ENCODE measurements at regions not wholly inside any gene's neighbourhood (a gene's known extent, or its start where the extent isn't known, plus 50 kb on each side); places are given as distances from the start of the nearest gene placed in this dataset.

DNA sequence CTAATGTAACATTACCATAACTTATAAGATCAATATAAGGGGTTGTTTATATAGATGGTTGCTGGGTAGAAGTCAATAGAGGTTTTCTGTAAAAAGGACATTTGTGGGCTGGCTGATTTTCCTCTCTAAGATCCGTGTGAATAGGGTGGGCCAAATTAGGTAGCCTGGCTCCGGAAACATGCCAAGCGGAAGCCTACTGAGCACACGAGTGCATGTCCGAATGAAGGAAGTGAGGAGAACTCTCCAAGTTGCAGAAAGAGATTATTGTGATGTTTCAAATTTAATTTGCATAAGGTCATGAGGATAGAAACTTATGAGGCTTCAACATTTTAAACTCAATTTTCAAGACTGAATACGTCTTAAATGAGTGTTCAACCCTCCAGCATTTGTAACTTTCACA is 356.7 kb downstream of the SNAPC1 start:
- no peak for DNase-seq (ENCODE audit: low spot score in 2 of 2)
- no peaks in the 10 kb centered on the region for H3K36me3 ChIP-seq
- WGBS, 2 donors = 69 to 70% methylated on average over 6 of the region's 6 CpGs
- H3K4me1 ChIP-seq = peaks cover 0 to 15% (median 6%) of the 10 kb centered on the region in 4 donors
- peaks cover 0 to 80% of the 10 kb centered on the region in 2 donors for H3K27me3 ChIP-seq
- no peak overlapping the region for H3K27ac ChIP-seq
- H3K4me3 ChIP-seq = no peak overlapping the region
- H3K9me3 ChIP-seq = no peaks in the 10 kb centered on the region
- TF ChIP-seq, protein P1, sequence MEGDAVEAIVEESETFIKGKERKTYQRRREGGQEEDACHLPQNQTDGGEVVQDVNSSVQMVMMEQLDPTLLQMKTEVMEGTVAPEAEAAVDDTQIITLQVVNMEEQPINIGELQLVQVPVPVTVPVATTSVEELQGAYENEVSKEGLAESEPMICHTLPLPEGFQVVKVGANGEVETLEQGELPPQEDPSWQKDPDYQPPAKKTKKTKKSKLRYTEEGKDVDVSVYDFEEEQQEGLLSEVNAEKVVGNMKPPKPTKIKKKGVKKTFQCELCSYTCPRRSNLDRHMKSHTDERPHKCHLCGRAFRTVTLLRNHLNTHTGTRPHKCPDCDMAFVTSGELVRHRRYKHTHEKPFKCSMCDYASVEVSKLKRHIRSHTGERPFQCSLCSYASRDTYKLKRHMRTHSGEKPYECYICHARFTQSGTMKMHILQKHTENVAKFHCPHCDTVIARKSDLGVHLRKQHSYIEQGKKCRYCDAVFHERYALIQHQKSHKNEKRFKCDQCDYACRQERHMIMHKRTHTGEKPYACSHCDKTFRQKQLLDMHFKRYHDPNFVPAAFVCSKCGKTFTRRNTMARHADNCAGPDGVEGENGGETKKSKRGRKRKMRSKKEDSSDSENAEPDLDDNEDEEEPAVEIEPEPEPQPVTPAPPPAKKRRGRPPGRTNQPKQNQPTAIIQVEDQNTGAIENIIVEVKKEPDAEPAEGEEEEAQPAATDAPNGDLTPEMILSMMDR (IDR thresholded peaks at IDR 0.05) = no peak
- no peak for TF ChIP-seq POLR2A (IDR thresholded peaks at IDR 0.05)
- no peak for TF ChIP-seq EP300 (IDR thresholded peaks at IDR 0.05)

DNA sequence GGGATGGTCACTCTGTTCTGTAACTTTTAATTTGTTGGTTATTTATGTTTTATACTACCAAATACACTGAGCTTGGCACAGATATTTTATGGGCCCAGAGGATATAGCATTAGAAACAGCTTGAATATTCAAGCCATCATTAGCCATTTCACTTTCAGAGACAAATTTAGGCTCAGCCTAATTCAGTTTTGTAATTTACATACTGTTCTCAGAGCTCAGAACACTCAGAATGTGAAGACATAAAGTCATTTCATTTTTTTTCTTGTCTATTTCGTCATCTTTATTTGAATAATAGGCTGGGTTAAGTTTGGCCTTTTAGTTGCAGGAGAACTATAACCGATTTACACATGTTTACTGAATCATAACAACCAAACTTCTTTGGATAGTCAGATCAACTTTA is 361.7 kb downstream of the SNAPC1 start:
- no peaks in the 10 kb centered on the region for H3K36me3 ChIP-seq
- no peaks in the 10 kb centered on the region for H3K9me3 ChIP-seq
- peaks cover 0 to 54% of the 10 kb centered on the region in 2 donors for H3K27me3 ChIP-seq
- no peak for DNase-seq (ENCODE audit: low spot score in 2 of 2)
- WGBS, 2 donors = 66 to 75% methylated on average over 2 of the region's 2 CpGs
- H3K4me3 ChIP-seq = no peak overlapping the region
- TF ChIP-seq POLR2A (IDR thresholded peaks at IDR 0.05) (no peak), EP300 (IDR thresholded peaks at IDR 0.05) (no peak)
- H3K27ac ChIP-seq = no peak overlapping the region
- peaks cover 0 to 3% (median 0%) of the 10 kb centered on the region in 4 donors for H3K4me1 ChIP-seq

DNA sequence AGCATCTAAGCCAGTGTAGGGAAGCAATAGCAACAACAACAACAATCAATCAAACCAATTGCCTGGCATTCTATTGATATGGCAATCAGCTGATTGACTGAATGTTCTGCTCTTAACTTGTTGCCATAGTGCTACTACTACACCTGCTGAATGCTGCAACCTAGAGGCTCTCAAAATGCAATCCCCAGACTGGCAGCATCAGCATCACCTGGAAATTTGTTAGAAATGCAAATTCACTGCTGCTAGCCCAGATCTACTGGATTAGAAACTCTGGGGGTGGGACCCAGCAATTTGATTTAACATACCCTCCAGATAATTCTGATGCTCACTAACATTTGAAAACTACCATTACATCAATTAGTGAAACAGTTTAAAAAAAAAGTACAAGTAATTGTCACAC is 363.6 kb downstream of the SNAPC1 start:
- DNase-seq (ENCODE audit: low spot score in 2 of 2) = no peak
- H3K27me3 ChIP-seq = peaks cover 0 to 36% of the 10 kb centered on the region in 2 donors
- TF ChIP-seq, protein P1 (IDR thresholded peaks at IDR 0.05) = no peak
- TF ChIP-seq POLR2A (IDR thresholded peaks at IDR 0.05) (no peak), EP300 (IDR thresholded peaks at IDR 0.05) (no peak)

DNA sequence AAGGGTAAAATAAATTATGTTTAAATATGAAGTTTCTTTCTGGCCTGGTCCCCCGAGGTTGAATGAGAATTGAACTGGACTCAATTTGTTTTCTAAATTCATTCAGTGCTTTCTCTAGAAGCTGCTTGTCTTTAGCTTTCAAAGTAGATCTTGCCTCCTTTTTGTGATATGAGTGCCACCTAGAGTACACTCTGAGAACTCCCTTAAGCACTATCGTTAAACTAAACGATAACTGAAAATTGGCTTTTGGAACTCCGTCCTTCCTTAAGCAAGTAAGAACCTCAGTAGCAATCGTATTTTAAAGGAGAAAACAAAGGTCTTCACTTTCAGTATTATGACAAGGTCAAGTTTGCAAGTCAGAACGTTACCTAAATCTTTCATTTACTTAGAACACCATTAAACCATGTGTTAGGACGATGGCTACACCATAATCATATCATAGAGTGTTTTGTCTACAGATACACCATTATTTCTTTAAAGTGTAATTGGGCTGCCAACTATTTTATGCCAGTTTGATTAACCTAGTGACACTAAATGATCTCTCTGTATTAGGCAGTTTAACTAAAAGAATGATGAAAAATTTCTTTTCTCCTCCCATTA is 364.8 kb downstream of the SNAPC1 start:
- Histone ChIP-seq H3K36me3 (no peaks in the 10 kb centered on the region), H3K27me3 (peaks cover 0 to 25% of the 10 kb centered on the region in 2 donors), H3K4me1 (peaks cover 0 to 3% (median 0%) of the 10 kb centered on the region in 4 donors), H3K9me3 (no peaks in the 10 kb centered on the region), H3K4me3 (no peak overlapping the region), H3K27ac (no peak overlapping the region)
- TF ChIP-seq, protein P1 (IDR thresholded peaks at IDR 0.05) = peak; percentile 52 to 58 (median 55)
- TF ChIP-seq POLR2A (IDR thresholded peaks at IDR 0.05) = no peak
- no peak for TF ChIP-seq EP300 (IDR thresholded peaks at IDR 0.05)
- WGBS, 2 donors = 10 to 13% methylated on average over 7 of the region's 7 CpGs
- peak in 1 of 2 donors; percentile 31 for DNase-seq (ENCODE audit: low spot score in 2 of 2)

More for the DNA sequence above, 363.6 kb downstream of the SNAPC1 start:
- Histone ChIP-seq H3K27ac (no peak overlapping the region), H3K9me3 (no peaks in the 10 kb centered on the region), H3K4me3 (no peak overlapping the region), H3K4me1 (peaks cover 0 to 3% (median 0%) of the 10 kb centered on the region in 4 donors), H3K36me3 (no peaks in the 10 kb centered on the region)

DNA sequence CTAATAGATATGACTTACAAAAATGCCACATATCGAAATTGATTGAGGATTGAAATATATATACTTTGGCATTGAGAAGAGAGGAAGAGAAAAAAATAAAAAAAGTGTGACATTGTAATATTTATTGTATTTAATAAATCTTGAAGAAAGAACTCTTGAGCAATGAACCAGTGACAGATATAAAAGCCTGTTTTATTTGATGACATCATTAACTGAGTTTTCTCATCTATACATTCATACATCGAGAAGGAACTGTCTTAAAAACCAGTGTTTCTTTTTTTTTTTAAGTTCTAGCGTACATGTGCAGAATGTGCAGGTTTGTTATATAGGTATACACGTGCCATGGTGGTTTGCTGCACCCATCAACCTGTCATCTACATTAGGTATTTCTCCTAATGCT is 368.2 kb downstream of the SNAPC1 start:
- DNase-seq (ENCODE audit: low spot score in 2 of 2) = no peak
- WGBS, 2 donors = 76 to 82% methylated on average over 4 of the region's 4 CpGs
- Histone ChIP-seq H3K27ac (no peak overlapping the region), H3K36me3 (no peaks in the 10 kb centered on the region), H3K4me1 (peaks cover 0 to 3% (median 0%) of the 10 kb centered on the region in 4 donors), H3K9me3 (no peaks in the 10 kb centered on the region), H3K4me3 (no peak overlapping the region), H3K27me3 (peaks cover 0 to 19% of the 10 kb centered on the region in 2 donors)
- TF ChIP-seq POLR2A (IDR thresholded peaks at IDR 0.05) (no peak), EP300 (IDR thresholded peaks at IDR 0.05) (no peak)
- TF ChIP-seq, protein P1 (IDR thresholded peaks at IDR 0.05) = no peak
